Endodermal cell (in vitro differentiated cells): ENCODE measurements at regions not wholly inside any gene's neighbourhood (a gene's known extent, or its start where the extent isn't known, plus 50 kb on each side); places are given as distances from the start of the nearest gene placed in this dataset.

Experiments used
- DNase-seq: peaks from one replicate; pipeline ENCODE4 v3.0.0-alpha.2; 2017
- H3K27ac ChIP-seq: 2 replicates; pipeline ENCODE4 v1.5.1; 2013; ENCODE audit warnings: mild to moderate bottlenecking, low read depth, low read length, moderate library complexity
- H3K27me3 ChIP-seq: 2 replicates; pipeline ENCODE4 v1.6.1; 2013; ENCODE audit warnings: mild to moderate bottlenecking, low read length, moderate library complexity; ENCODE audit not compliant: insufficient read depth, control insufficient read depth, poor library complexity, severe bottlenecking
- H3K36me3 ChIP-seq: 2 replicates; pipeline ENCODE4 v1.7.0; 2013; ENCODE audit warnings: mild to moderate bottlenecking, low read length, moderate library complexity; ENCODE audit not compliant: control insufficient read depth, insufficient read depth
- H3K4me1 ChIP-seq: one replicate; pipeline ENCODE4 v1.7.0; 2013; ENCODE audit warnings: low read length; ENCODE audit not compliant: control insufficient read depth, insufficient read depth
- H3K4me3 ChIP-seq: 2 replicates; pipeline ENCODE4 v1.5.1; 2013; ENCODE audit warnings: mild to moderate bottlenecking, low read length, moderate library complexity
- H3K9ac ChIP-seq: 2 replicates; pipeline ENCODE4 v1.6.1; 2013; ENCODE audit warnings: mild to moderate bottlenecking, low read length, moderate library complexity; ENCODE audit not compliant: poor library complexity, severe bottlenecking; ENCODE audit errors: extremely low read depth
- H3K9me3 ChIP-seq: 2 replicates; pipeline ENCODE4 v1.6.1; 2013; ENCODE audit warnings: mild to moderate bottlenecking, low read length, moderate library complexity; ENCODE audit not compliant: control insufficient read depth
- H3K27ac Mint-ChIP-seq: 2 replicates; pipeline ENCODE4 v1.8.0; 2020; ENCODE audit warnings: mixed read lengths
- H3K27me3 Mint-ChIP-seq: 2 replicates; pipeline ENCODE4 v1.8.0; 2021; ENCODE audit warnings: mild to moderate bottlenecking, mixed read lengths; ENCODE audit not compliant: insufficient read depth
- H3K36me3 Mint-ChIP-seq: 2 replicates; pipeline ENCODE4 v1.8.0; 2020; ENCODE audit warnings: low read depth, mixed read lengths
- H3K4me1 Mint-ChIP-seq: 2 replicates; pipeline ENCODE4 v1.8.0; 2020; ENCODE audit warnings: mixed read lengths
- H3K4me3 Mint-ChIP-seq: 2 replicates; pipeline ENCODE4 v1.8.0; 2020; ENCODE audit warnings: mild to moderate bottlenecking, moderate library complexity, mixed read lengths
- H3K9me3 Mint-ChIP-seq: 2 replicates; pipeline ENCODE4 v1.8.0; 2020; ENCODE audit warnings: mild to moderate bottlenecking, mixed read lengths
- WGBS, 2 experiments: methylation state at CpG; one replicate each; pipeline versions ENCODE4 v1.1.5 to v1.1.7; 2013; ENCODE audit warnings: missing lambda C conversion rate in 2 of 2, mixed read lengths in 1 of 2; ENCODE audit not compliant: insufficient coverage in 1 of 2, insufficient read length in 1 of 2; 5-methylcytosine and 5-hydroxymethylcytosine counted together
- TF ChIP-seq, protein P1 (sequence below): fragments of 200-600 bp; sonication (generic); conservative IDR thresholded peaks from 2 replicates; pipeline ENCODE4 v1.5.0; 2021; ENCODE audit warnings: antibody characterized with exemption, mild to moderate bottlenecking

DNA sequence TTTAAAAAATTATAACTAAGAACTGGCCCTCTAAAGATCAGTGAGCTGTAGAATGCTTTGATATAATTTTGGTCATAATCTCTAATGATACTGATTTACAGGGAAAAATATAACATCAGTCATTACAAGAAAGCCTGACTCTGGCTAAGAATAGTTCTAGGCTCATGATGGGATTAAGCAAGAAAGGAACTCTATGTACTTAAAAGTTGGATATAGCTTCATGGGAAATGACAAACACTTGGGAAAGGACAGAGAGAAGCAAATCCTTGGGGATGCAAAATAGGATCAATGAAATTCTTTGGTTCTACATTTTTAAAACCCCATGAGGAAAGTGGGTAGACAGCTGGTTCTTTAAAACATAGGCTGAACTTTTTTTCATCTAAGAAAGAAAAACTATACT, 472.7 kb upstream of the NR2F2 start:
- Histone ChIP-seq H3K36me3 (no peaks in the 10 kb centered on the region), H3K27ac (no peak overlapping the region), H3K27me3 (no peaks in the 10 kb centered on the region), H3K4me3 (no peak overlapping the region), H3K4me1 (peaks cover 3% of the 10 kb centered on the region), H3K9ac (no peak overlapping the region), H3K9me3 (no peaks in the 10 kb centered on the region)
- Mint-ChIP-seq H3K36me3 (no peaks in the 10 kb centered on the region), H3K4me3 (no peak overlapping the region), H3K4me1 (peaks cover 10% of the 10 kb centered on the region), H3K27ac (no peak overlapping the region), H3K9me3 (no peaks in the 10 kb centered on the region), H3K27me3 (no peaks in the 10 kb centered on the region)
- TF ChIP-seq, protein P1, sequence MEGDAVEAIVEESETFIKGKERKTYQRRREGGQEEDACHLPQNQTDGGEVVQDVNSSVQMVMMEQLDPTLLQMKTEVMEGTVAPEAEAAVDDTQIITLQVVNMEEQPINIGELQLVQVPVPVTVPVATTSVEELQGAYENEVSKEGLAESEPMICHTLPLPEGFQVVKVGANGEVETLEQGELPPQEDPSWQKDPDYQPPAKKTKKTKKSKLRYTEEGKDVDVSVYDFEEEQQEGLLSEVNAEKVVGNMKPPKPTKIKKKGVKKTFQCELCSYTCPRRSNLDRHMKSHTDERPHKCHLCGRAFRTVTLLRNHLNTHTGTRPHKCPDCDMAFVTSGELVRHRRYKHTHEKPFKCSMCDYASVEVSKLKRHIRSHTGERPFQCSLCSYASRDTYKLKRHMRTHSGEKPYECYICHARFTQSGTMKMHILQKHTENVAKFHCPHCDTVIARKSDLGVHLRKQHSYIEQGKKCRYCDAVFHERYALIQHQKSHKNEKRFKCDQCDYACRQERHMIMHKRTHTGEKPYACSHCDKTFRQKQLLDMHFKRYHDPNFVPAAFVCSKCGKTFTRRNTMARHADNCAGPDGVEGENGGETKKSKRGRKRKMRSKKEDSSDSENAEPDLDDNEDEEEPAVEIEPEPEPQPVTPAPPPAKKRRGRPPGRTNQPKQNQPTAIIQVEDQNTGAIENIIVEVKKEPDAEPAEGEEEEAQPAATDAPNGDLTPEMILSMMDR, result no peak
- DNase-seq, result no peak

GRCh38 chr15:95860406-95860805, 470.1 kb upstream of the NR2F2 start:
- Mint-ChIP-seq H3K36me3 (no peaks in the 10 kb centered on the region), H3K4me1 (peaks cover 15% of the 10 kb centered on the region), H3K9me3 (no peaks in the 10 kb centered on the region), H3K4me3 (no peak overlapping the region), H3K27ac (no peak overlapping the region), H3K27me3 (no peaks in the 10 kb centered on the region)
- no peak overlapping the region for H3K27ac ChIP-seq
- no peak for DNase-seq
- H3K36me3 ChIP-seq, result no peaks in the 10 kb centered on the region
- TF ChIP-seq, protein P1, result no peak
- H3K9me3 ChIP-seq, result no peaks in the 10 kb centered on the region
- H3K4me3 ChIP-seq, result no peak overlapping the region
- H3K9ac ChIP-seq, result no peak overlapping the region
- peaks cover 6% of the 10 kb centered on the region for H3K4me1 ChIP-seq
- WGBS, 2 experiments, result 83 to 100% methylated on average over 1 of the region's 1 CpG
- no peaks in the 10 kb centered on the region for H3K27me3 ChIP-seq

GRCh38 chr15:95864467-95864886, 466.0 kb upstream of the NR2F2 start:
- Histone ChIP-seq H3K36me3 (no peaks in the 10 kb centered on the region), H3K4me3 (no peak overlapping the region), H3K27me3 (no peaks in the 10 kb centered on the region), H3K9ac (no peak overlapping the region), H3K4me1 (peaks cover 9% of the 10 kb centered on the region), H3K9me3 (no peaks in the 10 kb centered on the region), H3K27ac (no peak overlapping the region)
- no peaks in the 10 kb centered on the region for H3K9me3 Mint-ChIP-seq
- no peak overlapping the region for H3K27ac Mint-ChIP-seq
- peaks cover 3% of the 10 kb centered on the region for H3K27me3 Mint-ChIP-seq
- no peaks in the 10 kb centered on the region for H3K36me3 Mint-ChIP-seq
- 92 to 100% methylated on average over 2 to 3 of the region's 3 CpGs for WGBS, 2 experiments
- TF ChIP-seq, protein P1, result no peak
- DNase-seq, result no peak
- H3K4me3 Mint-ChIP-seq, result no peak overlapping the region
- H3K4me1 Mint-ChIP-seq, result peaks cover 19% of the 10 kb centered on the region
